Gastroesophageal sphincter (tissue), 3 donors: ENCODE measurements at regions not wholly inside any gene's neighbourhood (a gene's known extent, or its start where the extent isn't known, plus 50 kb on each side); places are given as distances from the start of the nearest gene placed in this dataset.

Experiments
- EP300 ChIP-seq: sonication (generic); formaldehyde crosslinking; IDR thresholded peaks from one replicate; pipeline ENCODE4 v1.6.1; 2017; ENCODE audit warnings: antibody characterized with exemption, mild to moderate bottlenecking
- POLR2AphosphoS5 ChIP-seq: sonication (generic); formaldehyde crosslinking; IDR thresholded peaks from one replicate; pipeline ENCODE4 v1.6.1; 2017; ENCODE audit warnings: antibody characterized with exemption
- TF ChIP-seq, protein P1 (sequence below), 4 experiments: fragments of 200-600 bp in 2 of 4; fragments of 450-650 bp in 2 of 4; sonication (generic) in 1 of 4; IDR thresholded peaks; one replicate each; pipeline ENCODE4 v1.5.1; 2017 to 2019; ENCODE audit warnings: antibody characterized with exemption in 4 of 4, mild to moderate bottlenecking in 2 of 4, moderate library complexity in 2 of 4

DNA sequence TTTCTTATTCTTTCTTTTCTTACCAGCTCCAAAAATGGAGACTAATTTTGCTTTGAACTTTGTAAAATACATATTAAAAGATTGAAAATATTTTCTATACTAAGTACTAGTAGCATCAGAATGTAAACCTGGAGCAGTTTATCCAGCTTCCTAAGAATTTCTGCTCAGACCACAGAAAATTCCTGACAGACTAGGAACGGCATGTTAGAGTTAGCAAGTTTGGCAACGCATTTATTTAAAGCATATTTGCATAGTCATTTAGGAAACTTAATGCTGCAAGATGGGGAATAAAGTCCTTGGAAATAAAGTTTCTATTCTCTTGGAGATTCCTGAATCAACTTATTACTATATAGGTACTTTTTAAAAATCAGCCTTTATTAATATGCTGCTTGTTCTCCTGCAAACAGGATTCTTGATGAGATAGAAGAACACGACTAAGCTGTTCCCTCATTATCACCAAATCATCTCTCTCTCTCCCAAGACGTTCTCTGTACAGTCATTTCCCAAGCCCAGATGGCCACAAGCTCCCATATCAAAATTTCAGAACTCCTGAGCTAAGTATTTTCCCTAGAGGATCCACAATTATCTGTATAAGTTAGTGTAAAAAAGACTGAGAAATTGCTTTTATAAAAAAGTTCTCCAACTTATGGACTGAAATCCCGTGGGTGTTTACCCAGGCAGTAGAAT, 305.8 kb upstream of the NEBL start:
- TF ChIP-seq EP300 (no peak), POLR2AphosphoS5 (no peak)
- TF ChIP-seq, protein P1, sequence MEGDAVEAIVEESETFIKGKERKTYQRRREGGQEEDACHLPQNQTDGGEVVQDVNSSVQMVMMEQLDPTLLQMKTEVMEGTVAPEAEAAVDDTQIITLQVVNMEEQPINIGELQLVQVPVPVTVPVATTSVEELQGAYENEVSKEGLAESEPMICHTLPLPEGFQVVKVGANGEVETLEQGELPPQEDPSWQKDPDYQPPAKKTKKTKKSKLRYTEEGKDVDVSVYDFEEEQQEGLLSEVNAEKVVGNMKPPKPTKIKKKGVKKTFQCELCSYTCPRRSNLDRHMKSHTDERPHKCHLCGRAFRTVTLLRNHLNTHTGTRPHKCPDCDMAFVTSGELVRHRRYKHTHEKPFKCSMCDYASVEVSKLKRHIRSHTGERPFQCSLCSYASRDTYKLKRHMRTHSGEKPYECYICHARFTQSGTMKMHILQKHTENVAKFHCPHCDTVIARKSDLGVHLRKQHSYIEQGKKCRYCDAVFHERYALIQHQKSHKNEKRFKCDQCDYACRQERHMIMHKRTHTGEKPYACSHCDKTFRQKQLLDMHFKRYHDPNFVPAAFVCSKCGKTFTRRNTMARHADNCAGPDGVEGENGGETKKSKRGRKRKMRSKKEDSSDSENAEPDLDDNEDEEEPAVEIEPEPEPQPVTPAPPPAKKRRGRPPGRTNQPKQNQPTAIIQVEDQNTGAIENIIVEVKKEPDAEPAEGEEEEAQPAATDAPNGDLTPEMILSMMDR (IDR thresholded peaks at IDR 0.05) = no peak
